Uterus (tissue), 2 donors: ENCODE measurements at regions not wholly inside any gene's neighbourhood (a gene's known extent, or its start where the extent isn't known, plus 50 kb on each side); places are given as distances from the start of the nearest gene placed in this dataset.

ENCODE experiments used
- POLR2A ChIP-seq, 2 donors: fragments of 450-650 bp; IDR thresholded peaks; one replicate each; pipeline ENCODE4 v1.6.1; 2016; ENCODE audit warnings: antibody characterized with exemption in 2 of 2, mild to moderate bottlenecking in 1 of 2, moderate library complexity in 1 of 2
- TF ChIP-seq, protein P1 (sequence below), 4 experiments: fragments of 200-600 bp in 2 of 4; fragments of 450-650 bp in 2 of 4; sonication (generic) in 2 of 4; IDR thresholded peaks; one replicate each; pipeline ENCODE4 v1.5.1; 2016 to 2019; ENCODE audit warnings: antibody characterized with exemption in 4 of 4, mild to moderate bottlenecking in 2 of 4, moderate library complexity in 1 of 4

DNA sequence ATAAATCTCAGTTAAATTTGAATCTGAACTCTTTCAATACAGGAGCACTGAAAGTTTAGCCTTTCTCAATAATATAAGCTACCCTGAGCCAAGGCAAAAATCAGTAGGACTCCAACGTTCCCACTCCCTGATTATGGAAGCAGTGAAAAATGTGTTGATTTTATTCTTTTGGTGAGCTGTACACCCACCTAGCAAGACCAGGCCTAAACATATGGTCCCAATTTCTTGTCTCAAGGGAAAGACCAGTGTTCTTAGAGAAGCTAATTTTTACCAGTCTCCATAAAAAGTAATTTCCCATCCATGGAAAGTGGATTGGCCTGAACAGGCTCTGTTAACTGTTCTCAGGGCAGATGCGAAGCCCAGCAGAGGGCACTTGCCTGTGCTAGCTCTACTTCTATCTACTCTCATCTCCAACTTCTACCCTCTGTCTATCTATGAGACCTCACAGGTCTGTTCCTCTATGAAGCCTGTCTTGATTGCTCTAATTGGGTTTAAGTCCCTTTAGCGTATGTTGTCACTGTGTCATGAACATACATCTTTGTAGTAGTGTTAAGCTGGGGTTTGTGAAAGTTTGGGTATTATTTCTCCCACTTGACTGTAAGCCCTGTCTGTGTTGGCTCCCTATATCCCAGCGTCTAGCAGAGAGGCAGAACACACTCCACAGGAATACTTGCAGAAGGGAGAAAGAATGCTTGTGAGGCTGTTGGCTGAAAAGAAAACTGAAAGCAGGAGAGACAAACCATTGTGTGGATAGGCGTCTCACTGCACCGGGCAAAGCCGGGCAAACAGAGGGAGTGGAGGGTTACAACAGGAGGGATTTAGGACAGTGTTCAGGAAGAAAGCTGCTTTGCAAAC lies 167.1 kb upstream of the MAF start:
- TF ChIP-seq, protein P1, sequence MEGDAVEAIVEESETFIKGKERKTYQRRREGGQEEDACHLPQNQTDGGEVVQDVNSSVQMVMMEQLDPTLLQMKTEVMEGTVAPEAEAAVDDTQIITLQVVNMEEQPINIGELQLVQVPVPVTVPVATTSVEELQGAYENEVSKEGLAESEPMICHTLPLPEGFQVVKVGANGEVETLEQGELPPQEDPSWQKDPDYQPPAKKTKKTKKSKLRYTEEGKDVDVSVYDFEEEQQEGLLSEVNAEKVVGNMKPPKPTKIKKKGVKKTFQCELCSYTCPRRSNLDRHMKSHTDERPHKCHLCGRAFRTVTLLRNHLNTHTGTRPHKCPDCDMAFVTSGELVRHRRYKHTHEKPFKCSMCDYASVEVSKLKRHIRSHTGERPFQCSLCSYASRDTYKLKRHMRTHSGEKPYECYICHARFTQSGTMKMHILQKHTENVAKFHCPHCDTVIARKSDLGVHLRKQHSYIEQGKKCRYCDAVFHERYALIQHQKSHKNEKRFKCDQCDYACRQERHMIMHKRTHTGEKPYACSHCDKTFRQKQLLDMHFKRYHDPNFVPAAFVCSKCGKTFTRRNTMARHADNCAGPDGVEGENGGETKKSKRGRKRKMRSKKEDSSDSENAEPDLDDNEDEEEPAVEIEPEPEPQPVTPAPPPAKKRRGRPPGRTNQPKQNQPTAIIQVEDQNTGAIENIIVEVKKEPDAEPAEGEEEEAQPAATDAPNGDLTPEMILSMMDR (IDR thresholded peaks at IDR 0.05): peak in 3 of 4 experiments; percentile 20 to 39 (median 23)
- TF ChIP-seq POLR2A (IDR thresholded peaks at IDR 0.05): no peak
